Esophagus squamous epithelium (tissue), 5 donors: ENCODE measurements at regions not wholly inside any gene's neighbourhood (a gene's known extent, or its start where the extent isn't known, plus 50 kb on each side); places are given as distances from the start of the nearest gene placed in this dataset.

ENCODE experiments used
- DNase-seq: peaks from one replicate; lab custom pipeline; 2025; lab: John Stamatoyannopoulos, UW
- H3K27ac ChIP-seq, 4 donors: fragments of 200-600 bp; sonication (generic); one replicate each; pipeline ENCODE4 v1.5.1; 2016 to 2019; ENCODE audit warnings: mild to moderate bottlenecking in 1 of 4
- H3K27me3 ChIP-seq, 4 donors: fragments of 200-600 bp; sonication (generic); 1 replicate in 3 of 4; 2 replicates in 1 of 4; pipeline versions ENCODE4 v1.5.1 to v1.6.0; 2017 to 2021; ENCODE audit warnings: antibody characterized with exemption in 1 of 4
- H3K36me3 ChIP-seq, 3 donors: fragments of 200-600 bp; sonication (generic); one replicate each; pipeline ENCODE4 v1.5.1; 2016 to 2019
- H3K4me1 ChIP-seq, 3 donors: fragments of 200-600 bp; sonication (generic); one replicate each; pipeline ENCODE4 v1.5.1; 2017 to 2019
- H3K4me3 ChIP-seq, 4 donors: fragments of 200-600 bp; sonication (generic); 1 replicate in 3 of 4; 2 replicates in 1 of 4; pipeline ENCODE4 v1.5.1; 2016 to 2019; ENCODE audit warnings: mild to moderate bottlenecking in 2 of 4, moderate library complexity in 1 of 4
- H3K9me3 ChIP-seq, 3 donors: fragments of 200-600 bp; sonication (generic); one replicate each; pipeline ENCODE4 v1.5.1; 2016 to 2019
- POLR2A ChIP-seq, 4 donors: fragments of 450-650 bp; IDR thresholded peaks; one replicate each; pipeline ENCODE4 v1.6.1; 2017; ENCODE audit warnings: antibody characterized with exemption in 4 of 4, mild to moderate bottlenecking in 4 of 4, moderate library complexity in 3 of 4
- WGBS, 2 donors: methylation state at CpG; one replicate each; pipeline ENCODE4 v1.1.5; 2018; 5-methylcytosine and 5-hydroxymethylcytosine counted together
- intact Hi-C: fragments of 100-400 bp; cut with DNase I; formaldehyde crosslinking; loops from one replicate; pipeline ENCODE4 v1.15.0; 2022
- TF ChIP-seq, protein P1 (sequence below), 6 experiments: fragments of 450-650 bp in 4 of 6; fragments of 200-600 bp in 2 of 6; sonication (generic) in 2 of 6; IDR thresholded peaks; one replicate each; pipeline ENCODE4 v1.5.1; 2016 to 2019; ENCODE audit warnings: antibody characterized with exemption in 6 of 6, mild to moderate bottlenecking in 4 of 6, moderate library complexity in 4 of 6
- donor health status: DM: yes; HTN: yes; CAD: no.

DNA sequence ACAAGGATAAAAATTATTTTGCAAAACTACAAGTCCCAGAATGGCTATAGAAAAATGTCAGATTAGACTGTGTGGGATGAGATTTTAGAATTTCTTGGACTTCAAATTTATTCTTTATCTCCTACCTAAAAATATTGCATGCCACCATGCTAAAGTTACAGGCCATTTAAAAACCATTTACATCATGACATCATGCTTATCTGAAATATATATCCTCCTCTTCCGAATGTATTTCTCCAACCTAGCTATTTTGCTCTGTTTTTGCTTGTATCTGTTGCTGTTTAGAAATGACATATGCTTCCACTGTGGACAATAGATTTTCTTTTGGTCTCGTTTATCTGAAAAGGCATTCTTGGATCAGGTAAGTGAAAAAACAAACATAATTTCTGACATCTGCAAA, 471.7 kb downstream of the LRFN5 start:
- intact Hi-C loops: no loop called here
- Histone ChIP-seq H3K4me1 (no peaks in the 10 kb centered on the region), H3K27me3 (no peaks in the 10 kb centered on the region), H3K36me3 (no peaks in the 10 kb centered on the region), H3K27ac (no peak overlapping the region), H3K4me3 (no peak overlapping the region), H3K9me3 (no peaks in the 10 kb centered on the region)
- TF ChIP-seq POLR2A (IDR thresholded peaks at IDR 0.05): no peak
- TF ChIP-seq, protein P1, sequence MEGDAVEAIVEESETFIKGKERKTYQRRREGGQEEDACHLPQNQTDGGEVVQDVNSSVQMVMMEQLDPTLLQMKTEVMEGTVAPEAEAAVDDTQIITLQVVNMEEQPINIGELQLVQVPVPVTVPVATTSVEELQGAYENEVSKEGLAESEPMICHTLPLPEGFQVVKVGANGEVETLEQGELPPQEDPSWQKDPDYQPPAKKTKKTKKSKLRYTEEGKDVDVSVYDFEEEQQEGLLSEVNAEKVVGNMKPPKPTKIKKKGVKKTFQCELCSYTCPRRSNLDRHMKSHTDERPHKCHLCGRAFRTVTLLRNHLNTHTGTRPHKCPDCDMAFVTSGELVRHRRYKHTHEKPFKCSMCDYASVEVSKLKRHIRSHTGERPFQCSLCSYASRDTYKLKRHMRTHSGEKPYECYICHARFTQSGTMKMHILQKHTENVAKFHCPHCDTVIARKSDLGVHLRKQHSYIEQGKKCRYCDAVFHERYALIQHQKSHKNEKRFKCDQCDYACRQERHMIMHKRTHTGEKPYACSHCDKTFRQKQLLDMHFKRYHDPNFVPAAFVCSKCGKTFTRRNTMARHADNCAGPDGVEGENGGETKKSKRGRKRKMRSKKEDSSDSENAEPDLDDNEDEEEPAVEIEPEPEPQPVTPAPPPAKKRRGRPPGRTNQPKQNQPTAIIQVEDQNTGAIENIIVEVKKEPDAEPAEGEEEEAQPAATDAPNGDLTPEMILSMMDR (IDR thresholded peaks at IDR 0.05): no peak
- WGBS, 2 donors: 39 to 75% methylated on average over 2 of the region's 2 CpGs
- no peak for DNase-seq

- intact Hi-C loops: no loop called here
- TF ChIP-seq POLR2A (IDR thresholded peaks at IDR 0.05): no peak
- TF ChIP-seq, protein P1 (IDR thresholded peaks at IDR 0.05): no peak
- Histone ChIP-seq H3K4me1 (no peaks in the 10 kb centered on the region), H3K9me3 (peaks cover 0 to 3% (median 0%) of the 10 kb centered on the region in 3 donors), H3K36me3 (no peaks in the 10 kb centered on the region), H3K27me3 (no peaks in the 10 kb centered on the region), H3K4me3 (no peak overlapping the region), H3K27ac (no peak overlapping the region)
- 77 to 78% methylated on average over 3 of the region's 3 CpGs for WGBS, 2 donors
- no peak for DNase-seq
These were observed 463.4 kb downstream of the LRFN5 start for GRCh38 chr14:42070031-42070430.

- intact Hi-C loops: no loop called here
- TF ChIP-seq POLR2A (IDR thresholded peaks at IDR 0.05): no peak
- TF ChIP-seq, protein P1 (IDR thresholded peaks at IDR 0.05): no peak
- Histone ChIP-seq H3K9me3 (no peaks in the 10 kb centered on the region), H3K36me3 (no peaks in the 10 kb centered on the region), H3K27me3 (no peaks in the 10 kb centered on the region), H3K27ac (no peak overlapping the region), H3K4me1 (no peaks in the 10 kb centered on the region), H3K4me3 (no peak overlapping the region)
- 66 to 72% methylated on average over 2 of the region's 2 CpGs for WGBS, 2 donors
- DNase-seq: no peak
These were observed 450.4 kb downstream of the LRFN5 start for GRCh38 chr14:42057111-42057510.

GRCh38 chr14:42047421-42048055, 440.9 kb downstream of the LRFN5 start:
- no peaks in the 10 kb centered on the region for H3K27me3 ChIP-seq
- no peak for DNase-seq
- H3K4me3 ChIP-seq: no peak overlapping the region
- H3K9me3 ChIP-seq: no peaks in the 10 kb centered on the region
- no peak overlapping the region for H3K27ac ChIP-seq
- intact Hi-C loops: no loop called here
- no peaks in the 10 kb centered on the region for H3K36me3 ChIP-seq
- 43 to 48% methylated on average over 3 of the region's 3 CpGs for WGBS, 2 donors
- no peaks in the 10 kb centered on the region for H3K4me1 ChIP-seq
- no peak for TF ChIP-seq POLR2A (IDR thresholded peaks at IDR 0.05)
- TF ChIP-seq, protein P1 (IDR thresholded peaks at IDR 0.05): no peak

GRCh38 chr14:42045383-42045782, 438.7 kb downstream of the LRFN5 start:
- H3K4me1 ChIP-seq: no peaks in the 10 kb centered on the region
- no peak for DNase-seq
- intact Hi-C loops: no loop called here
- no peak overlapping the region for H3K27ac ChIP-seq
- WGBS, 2 donors: 78 to 87% methylated on average over 3 of the region's 3 CpGs
- no peaks in the 10 kb centered on the region for H3K36me3 ChIP-seq
- no peaks in the 10 kb centered on the region for H3K9me3 ChIP-seq
- TF ChIP-seq POLR2A (IDR thresholded peaks at IDR 0.05): no peak
- TF ChIP-seq, protein P1 (IDR thresholded peaks at IDR 0.05): no peak
- no peaks in the 10 kb centered on the region for H3K27me3 ChIP-seq
- no peak overlapping the region for H3K4me3 ChIP-seq
